DND-41 (cell line): ENCODE measurements at regions not wholly inside any gene's neighbourhood (a gene's known extent, or its start where the extent isn't known, plus 50 kb on each side); places are given as distances from the start of the nearest gene placed in this dataset.

Experiments used
- CTCF ChIP-seq: IDR thresholded peaks from 2 replicates; pipeline ENCODE4 v1.5.1; 2012; ENCODE audit warnings: borderline replicate concordance, low read length, moderate library complexity, mild to moderate bottlenecking; ENCODE audit not compliant: poor library complexity, severe bottlenecking; ENCODE audit errors: extremely low read depth
- EZH2 ChIP-seq: IDR thresholded peaks from 3 replicates; pipeline ENCODE4 v1.6.1; 2012; ENCODE audit warnings: borderline replicate concordance, low read depth, mild to moderate bottlenecking, moderate library complexity, low read length, inconsistent platforms; ENCODE audit not compliant: severe bottlenecking

- TF ChIP-seq CTCF (no peak), EZH2 (no peak)
These were observed 632.5 kb upstream of the MMS22L start for GRCh38 chr6:97915537-97915936.
